Ishikawa (cell line): ENCODE measurements at regions not wholly inside any gene's neighbourhood (a gene's known extent, or its start where the extent isn't known, plus 50 kb on each side); places are given as distances from the start of the nearest gene placed in this dataset.

Experiments used
- CEBPB ChIP-seq: IDR thresholded peaks from 2 replicates; pipeline ENCODE4 v1.6.1; 2012
- CREB1 ChIP-seq: IDR thresholded peaks from 2 replicates; pipeline ENCODE4 v1.6.1; 2012; ENCODE audit warnings: low read depth
- EGR1 ChIP-seq: IDR thresholded peaks from 2 replicates; pipeline ENCODE4 v1.6.1; 2012
- EP300 ChIP-seq: IDR thresholded peaks from 2 replicates; pipeline ENCODE4 v1.6.1; 2012; ENCODE audit warnings: borderline replicate concordance
- FOXM1 ChIP-seq: IDR thresholded peaks from 2 replicates; pipeline ENCODE4 v1.6.1; 2012; ENCODE audit warnings: low read depth, borderline replicate concordance
- MAX ChIP-seq: IDR thresholded peaks from 2 replicates; pipeline ENCODE4 v1.6.1; 2012
- RAD21 ChIP-seq: IDR thresholded peaks from 2 replicates; pipeline ENCODE4 v1.6.1; 2012; ENCODE audit warnings: low read depth
- REST ChIP-seq: IDR thresholded peaks from 2 replicates; pipeline ENCODE4 v1.6.1; 2012; ENCODE audit warnings: low read depth, mild to moderate bottlenecking
- TAF1 ChIP-seq: IDR thresholded peaks from 2 replicates; pipeline ENCODE4 v1.6.1; 2012; ENCODE audit warnings: low read depth, mild to moderate bottlenecking
- TCF12 ChIP-seq: IDR thresholded peaks from 2 replicates; pipeline ENCODE4 v1.6.1; 2012; ENCODE audit warnings: low read depth
- TEAD4 ChIP-seq: IDR thresholded peaks from 2 replicates; pipeline ENCODE4 v1.6.1; 2012
- YY1 ChIP-seq: IDR thresholded peaks from 2 replicates; pipeline ENCODE4 v1.6.1; 2012; ENCODE audit warnings: low read depth
- TF ChIP-seq, protein P1 (sequence below): IDR thresholded peaks from 2 replicates; pipeline ENCODE4 v1.6.1; 2012

DNA sequence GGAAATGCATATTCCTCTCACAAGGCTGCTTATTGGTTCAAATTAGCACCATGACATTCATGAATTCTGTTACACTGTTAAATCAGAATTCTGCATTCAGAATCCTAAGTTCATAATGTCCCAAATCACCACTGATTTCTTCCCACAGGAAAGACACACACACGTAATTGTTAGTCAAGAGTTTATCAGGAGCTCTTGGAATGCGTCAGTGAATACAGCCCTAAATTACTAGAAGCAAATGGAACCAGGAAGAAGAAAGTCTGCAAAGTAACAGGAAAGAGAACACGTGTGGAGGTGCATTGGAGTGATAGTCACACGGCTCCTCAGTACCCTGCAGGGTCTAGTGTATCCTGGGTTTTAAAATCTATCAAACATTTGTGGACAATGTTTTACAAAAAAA, 110.2 kb downstream of the ANXA2R start:
- TF ChIP-seq RAD21, result no peak
- no peak for TF ChIP-seq MAX
- no peak for TF ChIP-seq EGR1
- no peak for TF ChIP-seq CEBPB
- no peak for TF ChIP-seq CREB1
- no peak for TF ChIP-seq TAF1
- no peak for TF ChIP-seq REST
- TF ChIP-seq EP300, result no peak
- no peak for TF ChIP-seq YY1
- no peak for TF ChIP-seq FOXM1
- no peak for TF ChIP-seq TCF12
- TF ChIP-seq, protein P1, sequence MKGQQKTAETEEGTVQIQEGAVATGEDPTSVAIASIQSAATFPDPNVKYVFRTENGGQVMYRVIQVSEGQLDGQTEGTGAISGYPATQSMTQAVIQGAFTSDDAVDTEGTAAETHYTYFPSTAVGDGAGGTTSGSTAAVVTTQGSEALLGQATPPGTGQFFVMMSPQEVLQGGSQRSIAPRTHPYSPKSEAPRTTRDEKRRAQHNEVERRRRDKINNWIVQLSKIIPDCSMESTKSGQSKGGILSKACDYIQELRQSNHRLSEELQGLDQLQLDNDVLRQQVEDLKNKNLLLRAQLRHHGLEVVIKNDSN, result no peak
- TF ChIP-seq TEAD4, result no peak
